OCI-LY1 (cell line): ENCODE measurements at regions not wholly inside any gene's neighbourhood (a gene's known extent, or its start where the extent isn't known, plus 50 kb on each side); places are given as distances from the start of the nearest gene placed in this dataset.

Experiments used
- H2AFZ ChIP-seq: fragments of 200-600 bp; sonication (generic), shearing (Covaris generic); 2 replicates; pipeline ENCODE4 v1.6.0; 2014; ENCODE audit warnings: antibody characterized with exemption, mild to moderate bottlenecking, low read length
- H3F3A ChIP-seq: fragments of 200-600 bp; sonication (generic), shearing (Covaris generic); 2 replicates; pipeline ENCODE4 v1.6.0; 2014; ENCODE audit warnings: mild to moderate bottlenecking, antibody characterized with exemption, low read length, moderate library complexity; ENCODE audit not compliant: insufficient read depth
- H3K27ac ChIP-seq: fragments of 200-600 bp; sonication (generic); 2 replicates; pipeline ENCODE4 v1.5.1; 2014; ENCODE audit warnings: low read length, mixed run types, mild to moderate bottlenecking, low read depth; ENCODE audit not compliant: poor library complexity, severe bottlenecking
- H3K27me3 ChIP-seq: fragments of 200-600 bp; sonication (generic); 2 replicates; pipeline ENCODE4 v1.6.0; 2014; ENCODE audit warnings: antibody characterized with exemption, mild to moderate bottlenecking, low read length, moderate library complexity; ENCODE audit not compliant: insufficient read depth
- H3K36me3 ChIP-seq: fragments of 200-600 bp; sonication (generic); 2 replicates; pipeline ENCODE4 v1.6.1; 2014; ENCODE audit warnings: mild to moderate bottlenecking, antibody characterized with exemption, low read length, moderate library complexity, mixed read lengths; ENCODE audit not compliant: insufficient read depth
- H3K4me1 ChIP-seq: fragments of 200-600 bp; sonication (generic); 2 replicates; pipeline ENCODE4 v1.5.1; 2014; ENCODE audit warnings: mild to moderate bottlenecking, low read length, moderate library complexity; ENCODE audit not compliant: insufficient read depth, severe bottlenecking
- H3K4me2 ChIP-seq: fragments of 200-600 bp; sonication (generic), shearing (Covaris generic); 2 replicates; pipeline ENCODE4 v1.6.1; 2014; ENCODE audit warnings: low read length
- H3K4me3 ChIP-seq: fragments of 200-600 bp; sonication (generic); 2 replicates; pipeline ENCODE4 v1.5.1; 2014; ENCODE audit warnings: low read length, low read depth, mild to moderate bottlenecking, mixed read lengths; ENCODE audit not compliant: poor library complexity, severe bottlenecking
- H3K79me2 ChIP-seq: fragments of 200-600 bp; shearing (Covaris generic); 2 replicates; pipeline ENCODE4 v1.6.1; 2016; ENCODE audit warnings: mixed run types, low read length, mixed read lengths; ENCODE audit not compliant: insufficient read depth
- H3K9ac ChIP-seq: fragments of 200-600 bp; sonication (generic), shearing (Covaris generic); 2 replicates; pipeline ENCODE4 v1.6.1; 2014; ENCODE audit warnings: mild to moderate bottlenecking, low read length, mixed read lengths
- H3K9me2 ChIP-seq: fragments of 200-600 bp; sonication (generic), shearing (Covaris generic); 2 replicates; pipeline ENCODE4 v1.6.1; 2014; ENCODE audit warnings: low read depth, mild to moderate bottlenecking, low read length, mixed read lengths
- H3K9me3 ChIP-seq: fragments of 200-600 bp; shearing (Covaris generic); 2 replicates; pipeline ENCODE4 v1.6.1; 2014; ENCODE audit warnings: low read length, mixed read lengths
- H4K20me1 ChIP-seq: fragments of 200-600 bp; sonication (generic), shearing (Covaris generic); 2 replicates; pipeline ENCODE4 v1.6.0; 2016; ENCODE audit warnings: mild to moderate bottlenecking, low read length; ENCODE audit not compliant: insufficient read depth
- CTCF ChIP-seq: fragments of 200-600 bp; sonication (generic), shearing (Covaris generic); IDR thresholded peaks from 2 replicates; pipeline ENCODE4 v1.5.1; 2017; ENCODE audit warnings: mild to moderate bottlenecking, antibody characterized with exemption, low read length, moderate library complexity, mixed read lengths
- EZH2 ChIP-seq: fragments of 200-600 bp; sonication (generic), shearing (Covaris generic); IDR thresholded peaks from 2 replicates; pipeline ENCODE4 v1.8.0; 2017; ENCODE audit warnings: borderline replicate concordance, mixed run types, mild to moderate bottlenecking, antibody characterized with exemption, low read length, moderate library complexity, mixed read lengths

- H3K36me3 ChIP-seq, result no peaks in the 10 kb centered on the region
- TF ChIP-seq CTCF (no peak), EZH2 (no peak)
- no peaks in the 10 kb centered on the region for H3K9me2 ChIP-seq
- H3K9me3 ChIP-seq, result no peaks in the 10 kb centered on the region
- H3K4me3 ChIP-seq, result no peak overlapping the region
- no peak overlapping the region for H3K4me2 ChIP-seq
- no peak overlapping the region for H3K27ac ChIP-seq
- H3F3A ChIP-seq, result no peaks in the 10 kb centered on the region
- H3K79me2 ChIP-seq, result no peaks in the 10 kb centered on the region
- H3K9ac ChIP-seq, result no peak overlapping the region
- no peaks in the 10 kb centered on the region for H3K27me3 ChIP-seq
- H4K20me1 ChIP-seq, result no peaks in the 10 kb centered on the region
- no peaks in the 10 kb centered on the region for H3K4me1 ChIP-seq
- no peak overlapping the region for H2AFZ ChIP-seq
Measured at GRCh38 chr14:100955201-100955600, 51.7 kb upstream of the RTL1 start.

- Histone ChIP-seq H3K27ac (no peak overlapping the region), H3K36me3 (no peaks in the 10 kb centered on the region), H3K79me2 (no peaks in the 10 kb centered on the region), H3K27me3 (no peaks in the 10 kb centered on the region), H2AFZ (no peak overlapping the region), H3F3A (no peaks in the 10 kb centered on the region), H3K4me1 (no peaks in the 10 kb centered on the region), H3K9me3 (no peaks in the 10 kb centered on the region), H3K9ac (no peak overlapping the region), H4K20me1 (no peaks in the 10 kb centered on the region), H3K9me2 (no peaks in the 10 kb centered on the region), H3K4me2 (no peak overlapping the region), H3K4me3 (no peak overlapping the region)
- no peak for TF ChIP-seq CTCF
- no peak for TF ChIP-seq EZH2
Measured at GRCh38 chr14:100962494-100962893, 59.0 kb upstream of the RTL1 start.

GRCh38 chr14:100965296-100965695 is 61.8 kb upstream of the RTL1 start:
- Histone ChIP-seq H3K4me1 (no peaks in the 10 kb centered on the region), H3F3A (no peaks in the 10 kb centered on the region), H4K20me1 (no peaks in the 10 kb centered on the region), H2AFZ (no peak overlapping the region), H3K36me3 (no peaks in the 10 kb centered on the region), H3K9me3 (no peaks in the 10 kb centered on the region), H3K9me2 (0 out of 2 replicates have a peak, but pooled peaks cover 4% of the 10 kb centered on the region), H3K79me2 (no peaks in the 10 kb centered on the region), H3K27ac (no peak overlapping the region), H3K27me3 (no peaks in the 10 kb centered on the region), H3K4me2 (no peak overlapping the region), H3K4me3 (no peak overlapping the region), H3K9ac (no peak overlapping the region)
- TF ChIP-seq EZH2 (no peak), CTCF (no peak)
